HK-2 (cell line): ENCODE measurements at regions not wholly inside any gene's neighbourhood (a gene's known extent, or its start where the extent isn't known, plus 50 kb on each side); places are given as distances from the start of the nearest gene placed in this dataset.
"Not testable (repeated sequence)": the region's sequence is repeated elsewhere in the genome, so short reads cannot be mapped to it uniquely, and the experiment has no call there.

Experiments
- DNase-seq: peaks from one replicate; pipeline ENCODE4 v3.0.0-alpha.2; 2018; ENCODE audit not compliant: unreplicated experiment

DNA sequence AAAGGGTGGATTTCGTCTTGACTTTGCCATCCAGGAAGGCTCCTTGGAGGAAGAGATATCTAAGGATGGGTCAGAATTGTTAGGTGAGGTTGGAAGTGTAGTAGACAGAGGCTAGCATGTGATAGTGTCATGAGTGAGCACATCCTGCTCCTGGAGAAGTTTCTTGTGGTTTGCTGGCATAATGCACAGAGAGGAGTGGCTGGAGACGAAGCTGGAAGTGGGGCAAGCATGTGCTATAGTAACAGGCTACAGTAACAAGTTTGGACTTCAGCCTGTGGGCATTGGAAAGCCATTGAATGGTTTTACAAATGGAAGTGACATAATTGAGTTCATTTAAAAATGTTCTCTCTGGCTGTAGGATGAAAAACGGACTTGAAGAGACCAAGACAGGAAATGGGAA lies 175.6 kb upstream of the VWC2 start:
- no peak for DNase-seq

DNA sequence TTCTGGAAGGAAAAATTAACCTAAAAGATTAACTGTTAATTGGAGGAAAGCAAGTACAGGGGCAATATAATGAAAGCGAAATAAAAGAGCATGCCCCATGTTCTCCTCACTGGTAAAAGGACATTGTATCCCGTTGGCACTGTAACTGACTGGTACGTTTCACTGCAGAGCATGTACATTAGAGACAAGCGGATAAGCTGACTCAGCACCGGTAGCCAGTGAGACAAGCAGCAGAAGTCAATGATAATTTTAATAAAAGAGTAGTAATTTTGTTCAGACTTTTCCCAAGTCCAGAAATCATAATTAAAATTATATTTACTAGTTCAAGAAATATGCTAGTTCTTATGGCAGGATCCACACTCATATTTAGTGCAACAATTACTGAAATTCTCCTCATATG lies 161.5 kb upstream of the VWC2 start:
- DNase-seq, result no peak

DNA sequence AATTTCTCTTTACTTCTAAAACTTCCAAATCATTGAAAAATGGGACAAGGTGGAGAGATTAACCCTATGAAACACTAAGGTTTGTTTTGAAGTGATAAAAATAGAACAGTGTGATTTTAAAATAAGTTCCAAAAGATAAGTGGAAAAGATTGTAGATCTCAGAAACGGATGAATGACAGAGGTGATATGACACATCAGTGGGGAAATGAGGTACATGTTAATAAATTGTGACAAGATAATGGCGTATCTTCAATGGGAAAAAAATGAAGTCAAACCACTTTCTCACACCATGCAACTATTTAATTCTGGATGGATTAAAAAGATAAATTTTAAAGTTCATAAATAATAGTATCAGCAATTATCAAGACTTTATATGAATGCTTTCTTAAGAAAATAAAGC lies 159.7 kb upstream of the VWC2 start:
- no peak for DNase-seq

DNA sequence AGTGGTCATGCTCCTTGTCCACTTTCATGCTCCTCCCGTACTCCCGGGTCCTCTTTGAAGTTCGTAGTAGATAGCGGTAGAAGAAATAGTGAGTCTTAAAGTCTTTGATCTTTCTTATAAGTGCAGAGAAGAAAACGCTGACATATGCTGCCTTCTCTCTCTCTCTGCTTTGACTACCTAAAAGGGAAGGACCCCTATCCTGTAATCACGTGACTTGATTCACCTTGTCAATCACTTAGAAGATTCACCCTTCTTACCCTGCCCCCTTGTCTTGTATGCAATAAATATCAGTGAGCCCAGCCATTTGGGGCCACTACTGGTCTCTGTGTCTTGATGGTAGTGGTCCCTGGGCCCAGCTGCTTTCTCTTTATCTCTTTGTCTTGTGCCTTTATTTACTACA lies 158.5 kb upstream of the VWC2 start:
- not testable (repeated sequence) for DNase-seq

DNA sequence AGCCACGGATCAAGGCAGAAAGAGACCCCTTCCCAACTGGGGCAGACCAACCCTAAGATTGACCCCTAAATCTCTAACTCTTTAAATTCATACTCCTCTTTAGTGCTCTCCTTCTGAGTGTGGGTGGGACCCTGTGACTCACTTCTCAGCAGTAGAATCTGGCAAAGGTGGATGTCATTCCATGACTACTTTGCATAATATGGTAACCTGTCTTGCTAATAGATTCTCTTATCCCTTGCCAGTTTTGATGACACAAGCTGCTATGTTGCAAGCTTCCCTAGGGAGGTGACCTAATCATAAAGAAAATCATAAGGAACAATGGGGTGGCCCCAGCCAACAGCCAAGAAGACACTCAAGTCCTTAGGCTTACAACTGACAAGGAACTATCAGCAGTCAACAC lies 155.4 kb upstream of the VWC2 start:
- DNase-seq, result no peak

DNA sequence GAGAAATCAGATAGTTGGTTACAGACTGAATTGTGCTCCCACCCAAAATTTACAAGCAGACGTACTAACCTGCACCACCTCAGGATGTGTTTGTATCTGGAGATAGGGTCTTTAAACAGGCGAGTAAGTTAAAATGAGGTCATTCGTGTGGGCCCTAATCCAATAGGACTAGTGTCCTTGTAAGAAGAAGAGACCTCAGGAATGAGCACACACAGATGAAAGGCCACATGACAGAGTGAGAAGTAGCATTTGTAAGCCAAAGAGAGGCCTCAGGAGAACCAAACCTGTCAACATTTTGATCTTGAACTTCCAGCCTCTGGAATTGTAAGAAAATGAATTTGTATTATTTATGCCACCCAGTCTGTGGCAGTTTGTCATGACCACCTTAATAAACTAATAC lies 149.5 kb upstream of the VWC2 start:
- DNase-seq, result no peak

DNA sequence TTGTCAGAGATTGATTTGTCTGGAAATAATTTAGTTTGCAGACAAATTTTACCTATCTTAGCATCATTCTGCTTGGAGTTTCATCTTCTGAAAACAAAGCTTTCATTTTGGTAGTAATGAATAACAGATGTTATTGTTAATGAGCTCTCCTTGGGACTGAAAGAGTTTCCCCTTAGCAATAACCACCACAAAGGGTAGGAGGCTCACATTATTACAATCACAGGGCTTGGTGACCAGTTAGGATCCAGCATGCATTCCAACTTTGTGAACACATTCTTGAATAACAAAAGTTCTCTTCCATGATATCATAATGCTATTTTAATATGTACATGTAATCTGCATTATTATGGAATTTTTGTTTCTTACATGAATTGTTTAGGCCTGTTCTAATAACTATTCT lies 148.8 kb upstream of the VWC2 start:
- no peak for DNase-seq

DNA sequence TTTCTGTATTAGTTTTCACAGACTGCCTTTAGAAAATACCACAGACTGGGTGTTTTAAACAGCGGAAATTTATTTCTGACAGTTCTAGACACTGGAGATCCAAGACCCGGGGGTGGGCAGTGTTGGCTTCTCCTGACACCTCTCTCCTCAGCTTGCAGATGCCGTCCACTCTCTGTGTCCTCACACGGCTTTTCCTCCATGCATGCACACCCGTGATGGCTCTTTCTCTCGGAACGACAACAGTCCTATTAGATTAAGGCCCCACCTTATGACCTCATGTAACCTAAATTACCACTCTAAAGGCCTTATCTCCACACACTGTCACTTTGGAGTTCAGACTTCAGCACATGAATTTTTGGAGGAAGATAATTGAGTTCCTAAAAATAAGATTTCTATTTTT lies 142.9 kb upstream of the VWC2 start:
- DNase-seq, result no peak

DNA sequence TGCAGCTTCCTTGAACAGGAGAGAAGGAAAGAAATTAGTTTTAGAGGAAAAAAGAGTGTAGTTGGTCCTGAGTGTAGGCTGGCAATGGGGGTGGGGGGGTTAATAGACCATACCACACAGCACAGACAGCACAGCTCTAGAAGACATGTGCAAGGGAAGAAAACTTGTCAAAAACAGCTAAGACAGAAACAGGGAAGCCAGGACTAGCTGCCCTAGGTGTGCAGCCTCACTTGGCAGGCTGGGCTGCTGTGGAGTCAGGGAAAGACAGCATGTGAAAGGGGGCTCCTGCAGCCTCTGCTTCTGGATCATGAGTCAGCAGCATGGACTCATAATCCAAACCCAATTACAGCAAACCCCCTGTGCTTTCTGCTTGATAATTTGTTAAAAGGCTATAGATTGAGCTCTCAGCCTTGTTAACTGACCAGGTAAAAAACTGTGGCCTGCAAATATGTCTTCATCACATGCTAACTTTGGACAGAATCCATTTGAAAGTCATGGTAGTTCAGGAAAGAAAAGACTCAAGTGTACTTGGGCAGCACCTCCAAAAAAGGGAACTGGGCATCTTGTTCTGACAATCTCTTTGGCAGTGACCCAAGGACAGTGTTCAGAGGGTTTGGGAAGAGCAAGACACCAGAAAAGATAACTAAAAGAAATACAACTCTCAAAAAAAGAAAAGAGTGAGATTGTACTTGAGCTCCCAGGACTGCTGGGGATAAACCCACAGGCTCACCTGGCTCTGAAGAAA lies 142.2 kb upstream of the VWC2 start:
- no peak for DNase-seq

DNA sequence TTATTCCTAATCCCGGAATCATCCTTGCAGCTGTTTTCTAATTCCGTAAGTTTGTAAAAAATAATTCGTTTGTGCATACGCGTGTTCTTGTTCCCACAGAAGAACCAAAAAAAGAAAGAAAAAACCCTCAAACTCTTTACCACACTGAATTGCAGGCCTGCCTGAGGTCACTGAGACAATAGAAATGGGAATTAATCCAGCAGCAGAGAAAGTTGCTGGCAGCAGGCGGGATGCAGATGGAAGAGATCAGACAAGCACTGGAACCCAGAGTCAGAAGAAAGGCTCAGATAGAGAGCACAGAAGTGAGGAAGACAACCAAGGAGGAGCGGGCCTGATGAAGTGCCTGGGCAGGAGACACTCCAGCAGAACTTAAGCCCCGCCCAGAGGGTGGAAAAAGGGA lies 141.5 kb upstream of the VWC2 start:
- no peak for DNase-seq

DNA sequence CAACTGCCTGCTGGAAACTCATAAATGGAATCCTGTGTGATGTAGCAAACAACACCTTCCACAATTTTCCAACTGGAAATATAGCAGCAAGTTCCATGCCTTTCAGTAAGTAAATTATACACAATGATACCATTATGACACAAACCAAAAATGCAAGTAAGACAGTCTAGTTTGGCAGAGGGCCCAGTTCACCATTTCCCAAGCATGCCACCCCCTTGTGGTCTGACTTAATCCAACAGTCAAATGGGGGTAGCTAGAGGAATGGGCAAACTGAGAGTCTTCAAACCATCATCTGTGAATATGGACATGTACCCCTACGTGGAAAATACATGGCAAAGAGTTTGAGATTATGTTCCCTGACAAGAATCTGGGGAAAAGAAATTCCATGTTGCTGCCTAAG lies 137.6 kb upstream of the VWC2 start:
- no peak for DNase-seq

DNA sequence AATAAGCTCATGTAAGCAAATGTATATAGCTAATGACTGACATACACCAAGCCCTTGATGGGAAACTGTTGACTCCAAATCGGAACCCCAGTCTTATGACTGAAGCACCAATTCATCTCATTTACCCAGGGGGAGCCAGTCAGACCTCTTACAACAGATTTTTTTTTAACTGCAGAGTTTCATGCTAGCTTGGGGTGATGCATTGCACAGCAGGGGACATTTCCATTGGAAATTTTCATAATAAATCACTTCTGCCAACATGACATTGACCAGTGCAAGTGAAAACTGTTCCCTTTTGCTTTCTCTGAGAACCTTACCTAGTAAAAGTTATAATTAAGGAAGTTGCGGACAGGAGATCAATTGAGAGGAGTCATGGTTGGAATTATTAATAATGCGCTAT lies 137.0 kb upstream of the VWC2 start:
- DNase-seq, result no peak

DNA sequence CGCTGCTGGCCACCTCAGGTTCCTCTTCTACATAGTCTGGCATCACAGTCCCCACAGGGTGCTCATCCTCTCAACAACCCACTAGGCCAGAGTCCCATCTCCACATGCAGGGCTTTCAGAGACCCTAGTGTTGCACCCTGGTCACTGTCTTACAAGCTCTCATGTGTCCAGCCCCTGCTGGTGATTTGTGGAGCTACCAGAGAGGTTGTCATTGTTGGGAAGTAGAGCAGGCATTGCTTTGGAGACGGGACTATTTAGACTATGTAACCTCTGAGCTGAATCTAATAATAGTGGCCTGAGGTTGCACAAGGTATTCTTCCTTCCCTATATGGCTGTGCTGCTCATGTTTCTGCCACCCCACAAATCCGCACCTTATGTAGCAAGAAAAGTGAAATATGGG lies 135.3 kb upstream of the VWC2 start:
- DNase-seq, result no peak

DNA sequence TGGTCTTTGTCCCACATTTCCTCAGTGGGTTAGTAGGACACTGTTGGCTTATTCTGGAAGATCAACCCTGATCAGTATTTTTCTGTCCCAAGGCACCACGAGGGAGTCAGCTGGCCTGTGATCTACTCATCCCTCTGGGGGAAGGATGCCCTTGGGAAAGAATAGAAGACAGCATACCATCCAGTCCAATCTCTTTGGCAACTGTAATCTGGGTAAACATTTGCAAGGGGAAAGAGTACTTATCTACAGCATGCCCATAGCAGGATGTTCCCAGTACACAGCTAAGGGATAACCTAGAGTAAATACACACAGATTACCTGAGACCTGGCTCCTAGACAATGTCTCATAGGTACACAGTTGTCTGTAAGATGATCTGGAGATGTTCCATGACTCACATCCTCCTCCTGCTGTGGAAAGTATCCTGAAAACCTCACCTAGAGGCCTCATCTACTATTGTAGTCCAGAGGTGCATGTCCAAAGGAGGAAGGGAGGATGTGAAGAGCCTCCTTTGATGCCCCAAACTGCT lies 134.3 kb upstream of the VWC2 start:
- DNase-seq, result no peak

DNA sequence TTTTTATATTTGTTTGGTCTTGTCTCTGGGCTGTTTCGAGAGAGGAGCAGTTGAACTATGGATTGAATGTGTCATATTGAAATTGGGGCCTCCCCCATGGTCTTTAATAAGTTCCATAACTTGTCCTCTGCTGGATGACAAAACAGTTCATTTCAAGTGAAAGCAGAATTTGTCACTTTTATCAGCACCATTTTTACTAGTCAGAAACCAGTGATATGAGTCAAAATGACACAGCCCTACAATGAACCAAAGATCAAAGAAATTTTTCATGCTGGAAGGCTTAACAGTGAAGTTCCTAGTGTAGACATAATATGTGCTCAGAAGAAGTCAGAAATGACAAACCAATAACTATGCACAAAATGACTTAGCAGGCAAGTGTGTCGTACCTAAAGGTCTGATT lies 133.6 kb upstream of the VWC2 start:
- DNase-seq, result no peak

DNA sequence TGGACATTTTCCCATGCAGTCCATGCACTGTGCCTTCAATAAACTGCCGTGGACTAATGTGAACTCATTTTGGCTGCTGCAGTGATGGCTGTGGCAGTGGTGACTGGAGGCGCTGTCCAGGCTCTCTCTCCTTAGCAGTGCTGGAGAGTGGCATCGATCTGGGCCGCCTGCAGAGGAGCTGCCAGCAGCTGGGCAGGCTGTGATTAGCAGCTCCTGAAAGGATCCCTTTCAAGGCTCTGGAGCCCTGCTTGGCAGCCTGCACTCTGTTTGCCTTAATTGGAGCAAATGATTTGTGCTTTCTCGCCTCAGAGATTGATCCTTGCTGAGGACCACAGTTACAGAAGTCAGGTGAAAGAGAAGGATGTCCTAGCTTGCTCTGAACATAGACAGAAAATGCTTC lies 130.1 kb upstream of the VWC2 start:
- DNase-seq, result no peak

DNA sequence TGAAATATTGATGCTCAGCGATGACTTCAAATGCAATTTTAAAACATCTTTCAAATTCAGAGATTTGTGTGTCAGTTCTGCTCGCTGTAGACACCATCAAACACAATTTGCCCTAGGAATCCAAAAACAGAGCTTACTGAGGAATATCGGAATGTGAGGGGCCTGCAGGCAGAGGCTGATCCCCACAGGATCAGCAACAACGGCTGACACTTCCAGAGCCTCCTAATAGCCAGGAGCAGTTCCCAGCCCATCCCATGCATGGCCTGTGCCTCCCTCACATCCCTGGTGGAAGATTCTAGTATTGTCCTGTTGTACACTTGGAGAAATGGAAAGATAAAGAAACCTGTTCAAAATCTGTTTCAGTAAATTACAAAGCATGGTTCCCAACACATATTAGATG lies 129.7 kb upstream of the VWC2 start:
- DNase-seq, result no peak

DNA sequence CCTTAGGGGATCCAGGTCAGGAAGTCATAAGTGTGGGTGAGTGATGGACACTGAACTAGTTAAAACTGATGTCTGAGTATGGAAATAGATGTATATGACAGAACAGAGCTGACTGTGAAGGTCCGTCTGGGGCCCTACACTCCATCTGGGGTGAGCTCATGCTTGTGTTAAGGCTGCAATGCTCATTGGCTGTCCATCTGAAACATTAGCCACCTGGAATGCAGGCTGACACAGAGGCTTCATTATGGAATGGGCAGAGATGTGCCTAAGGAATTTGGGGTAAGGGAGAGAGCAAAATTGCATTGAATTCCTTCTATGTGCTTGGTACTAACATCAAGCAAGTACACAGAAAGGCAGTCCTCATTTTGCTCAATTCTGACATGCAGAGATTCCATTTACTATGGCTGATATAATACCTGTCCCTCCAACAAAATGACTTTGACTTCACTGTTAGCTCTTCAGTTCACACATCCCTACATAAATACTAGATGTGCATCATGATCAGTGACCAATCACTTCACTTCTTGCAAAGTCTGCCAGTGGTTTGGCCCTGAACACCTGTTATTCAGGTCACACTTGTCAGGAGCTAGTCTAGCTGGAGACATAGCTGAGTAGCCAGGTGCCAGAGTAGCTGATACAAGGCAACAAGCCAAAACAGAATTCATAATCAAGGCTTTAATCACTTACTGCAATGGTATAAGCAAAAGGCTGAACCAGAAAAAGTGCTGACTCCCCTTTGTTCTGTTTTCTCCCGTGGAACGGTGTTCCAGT lies 128.9 kb upstream of the VWC2 start:
- no peak for DNase-seq

DNA sequence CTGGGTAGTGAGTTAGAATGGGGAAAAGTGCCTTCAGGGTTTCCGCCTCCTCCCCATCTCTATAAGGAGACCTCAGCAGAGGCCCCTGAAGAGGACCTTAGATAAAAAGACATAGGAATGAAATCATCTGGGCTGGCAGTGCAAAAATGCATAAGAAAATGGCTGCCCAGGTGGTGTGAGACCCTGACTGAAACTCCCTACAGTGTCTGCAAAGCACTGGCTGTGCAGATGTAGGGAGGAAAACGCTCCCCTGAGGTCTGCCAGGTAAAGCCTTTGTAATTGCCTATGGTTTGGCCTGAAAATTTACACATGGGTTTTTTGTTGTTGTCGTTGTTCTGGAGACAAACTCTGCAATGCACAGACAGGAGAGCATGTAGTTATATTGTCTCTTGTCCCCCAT lies 128.1 kb upstream of the VWC2 start:
- DNase-seq, result no peak

DNA sequence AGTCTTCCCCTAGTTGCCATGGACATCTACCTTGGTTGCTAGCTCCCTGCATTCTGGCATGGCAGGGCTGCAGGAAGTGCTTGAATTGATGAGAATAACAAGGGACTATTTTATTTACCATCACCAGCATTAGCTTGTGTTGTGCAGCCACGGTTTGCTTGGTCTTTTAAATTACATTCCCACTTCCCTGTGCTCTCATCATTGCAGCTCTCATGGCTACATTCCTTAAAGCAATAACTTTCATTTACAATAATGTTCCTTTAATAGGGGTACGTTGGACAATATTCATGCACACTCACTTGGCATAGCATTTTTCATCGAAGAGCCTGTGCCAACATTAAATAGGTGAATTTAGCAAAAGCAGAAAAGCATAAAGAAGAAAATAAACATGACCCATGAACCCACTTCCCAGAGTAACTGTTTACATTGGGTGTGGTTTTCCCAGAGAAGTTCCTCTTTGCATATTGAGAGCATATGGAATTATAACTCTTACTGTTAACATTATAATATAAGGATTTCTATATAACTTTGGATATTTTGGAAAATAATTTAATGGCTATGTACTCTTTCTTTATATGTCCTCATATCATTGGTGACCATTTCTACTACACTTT lies 113.2 kb upstream of the VWC2 start:
- DNase-seq, result no peak

DNA sequence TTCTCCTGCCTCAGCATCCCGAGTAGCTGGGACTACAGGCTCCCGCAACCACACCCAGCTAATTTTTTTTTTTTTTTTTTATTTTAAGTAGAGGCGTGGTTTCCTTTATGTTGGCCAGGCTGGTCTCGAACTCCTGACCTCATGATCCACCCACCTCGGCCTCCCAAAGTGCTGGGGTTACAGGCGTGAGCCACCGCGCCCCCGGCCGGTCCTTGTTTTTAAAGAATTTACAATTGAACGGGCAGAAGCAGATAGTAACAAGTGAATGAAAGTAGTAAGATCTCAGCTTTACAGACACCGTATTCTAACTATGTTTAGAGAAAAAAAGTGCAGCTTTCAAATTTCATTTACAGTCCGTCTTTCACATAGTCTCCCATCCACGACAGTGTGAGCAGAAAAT lies 112.5 kb upstream of the VWC2 start:
- no peak for DNase-seq

DNA sequence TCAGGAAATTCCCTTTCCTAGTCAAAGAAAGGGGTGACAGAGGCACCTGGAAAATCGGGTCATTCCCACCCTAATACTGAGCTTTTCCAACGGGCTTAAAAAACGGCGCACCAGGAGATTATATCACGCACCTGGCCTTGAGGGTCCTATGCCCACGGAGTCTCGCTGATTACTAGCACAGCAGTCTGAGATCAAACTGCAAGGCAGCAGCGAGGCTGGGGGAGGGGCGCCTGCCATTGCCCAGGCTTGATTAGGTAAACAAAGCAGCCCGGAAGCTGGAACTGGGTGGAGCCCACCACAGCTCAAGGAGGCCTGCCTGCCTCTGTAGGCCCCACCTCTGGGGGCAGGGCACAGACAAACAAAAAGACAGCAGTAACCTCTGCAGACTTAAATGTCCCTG lies 107.5 kb upstream of the VWC2 start:
- not testable (repeated sequence) for DNase-seq

DNA sequence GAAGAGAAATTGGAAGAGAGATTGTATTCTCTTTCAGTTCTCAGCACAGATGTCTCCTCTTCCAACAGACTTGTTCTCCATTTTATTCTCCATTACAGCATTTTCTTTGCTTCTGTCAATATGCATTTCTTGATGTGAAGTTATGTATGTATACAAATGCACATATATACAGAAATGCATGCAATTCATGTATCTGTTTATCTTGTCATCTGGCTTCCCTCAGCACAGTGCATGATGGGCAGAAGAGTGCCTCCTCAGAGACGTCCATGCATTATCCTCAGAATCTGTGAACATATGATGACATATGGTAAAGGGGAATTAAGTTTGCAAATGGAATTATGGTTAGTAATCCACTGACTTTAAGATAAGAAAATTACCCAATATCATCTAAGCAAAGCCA lies 106.7 kb upstream of the VWC2 start:
- DNase-seq, result no peak
